ENCODE measurements at regions not wholly inside any gene's neighbourhood (a gene's known extent, or its start where the extent isn't known, plus 50 kb on each side); places are given as distances from the start of the nearest gene placed in this dataset.

DNA sequence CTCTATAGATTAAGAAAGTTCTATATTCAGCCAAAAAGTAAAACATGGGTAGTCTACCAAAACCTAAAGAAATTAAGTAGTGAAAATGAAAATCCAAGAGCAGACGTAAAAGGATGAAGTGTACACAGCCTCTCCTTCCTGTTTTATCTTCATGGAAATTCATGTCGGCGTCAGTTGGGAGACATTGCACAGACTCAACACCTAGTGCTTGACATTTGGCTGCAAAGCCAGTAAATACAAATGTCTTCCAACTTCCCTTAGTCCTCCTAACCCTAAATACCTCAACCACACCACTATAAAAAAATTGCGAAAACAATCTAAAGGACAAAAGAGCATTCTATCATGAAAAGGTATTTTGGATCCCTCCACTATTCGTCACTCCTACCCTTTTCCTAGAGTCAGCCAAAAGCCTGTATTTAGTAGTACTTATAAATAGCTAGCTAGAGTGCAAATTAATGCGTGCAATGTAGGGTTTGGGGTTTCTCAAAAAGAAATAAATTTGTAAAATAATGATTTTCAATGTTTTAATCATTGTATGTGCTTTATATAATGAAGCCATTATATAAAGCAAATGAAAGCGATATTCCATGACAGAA lies 56.4 kb upstream of the TRPC4 start:
- no peaks in the 10 kb centered on the region for H3K36me3 Mint-ChIP-seq (ENCODE audit: unreplicated experiment)
- TF ChIP-seq, protein P1, sequence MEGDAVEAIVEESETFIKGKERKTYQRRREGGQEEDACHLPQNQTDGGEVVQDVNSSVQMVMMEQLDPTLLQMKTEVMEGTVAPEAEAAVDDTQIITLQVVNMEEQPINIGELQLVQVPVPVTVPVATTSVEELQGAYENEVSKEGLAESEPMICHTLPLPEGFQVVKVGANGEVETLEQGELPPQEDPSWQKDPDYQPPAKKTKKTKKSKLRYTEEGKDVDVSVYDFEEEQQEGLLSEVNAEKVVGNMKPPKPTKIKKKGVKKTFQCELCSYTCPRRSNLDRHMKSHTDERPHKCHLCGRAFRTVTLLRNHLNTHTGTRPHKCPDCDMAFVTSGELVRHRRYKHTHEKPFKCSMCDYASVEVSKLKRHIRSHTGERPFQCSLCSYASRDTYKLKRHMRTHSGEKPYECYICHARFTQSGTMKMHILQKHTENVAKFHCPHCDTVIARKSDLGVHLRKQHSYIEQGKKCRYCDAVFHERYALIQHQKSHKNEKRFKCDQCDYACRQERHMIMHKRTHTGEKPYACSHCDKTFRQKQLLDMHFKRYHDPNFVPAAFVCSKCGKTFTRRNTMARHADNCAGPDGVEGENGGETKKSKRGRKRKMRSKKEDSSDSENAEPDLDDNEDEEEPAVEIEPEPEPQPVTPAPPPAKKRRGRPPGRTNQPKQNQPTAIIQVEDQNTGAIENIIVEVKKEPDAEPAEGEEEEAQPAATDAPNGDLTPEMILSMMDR (IDR thresholded peaks at IDR 0.05; ENCODE audit: partially characterized antibody, unreplicated experiment): no peak
- no peaks in the 10 kb centered on the region for H3K9me3 Mint-ChIP-seq (ENCODE audit: unreplicated experiment)
- peaks cover 6% of the 10 kb centered on the region for H3K4me1 Mint-ChIP-seq (ENCODE audit: low read depth, unreplicated experiment)
- H3K4me3 Mint-ChIP-seq (ENCODE audit: unreplicated experiment): no peak overlapping the region
- no peak for DNase-seq
- H3K27me3 Mint-ChIP-seq (ENCODE audit: unreplicated experiment): no peaks in the 10 kb centered on the region
- no peak overlapping the region for H3K27ac Mint-ChIP-seq (ENCODE audit: unreplicated experiment)

DNA sequence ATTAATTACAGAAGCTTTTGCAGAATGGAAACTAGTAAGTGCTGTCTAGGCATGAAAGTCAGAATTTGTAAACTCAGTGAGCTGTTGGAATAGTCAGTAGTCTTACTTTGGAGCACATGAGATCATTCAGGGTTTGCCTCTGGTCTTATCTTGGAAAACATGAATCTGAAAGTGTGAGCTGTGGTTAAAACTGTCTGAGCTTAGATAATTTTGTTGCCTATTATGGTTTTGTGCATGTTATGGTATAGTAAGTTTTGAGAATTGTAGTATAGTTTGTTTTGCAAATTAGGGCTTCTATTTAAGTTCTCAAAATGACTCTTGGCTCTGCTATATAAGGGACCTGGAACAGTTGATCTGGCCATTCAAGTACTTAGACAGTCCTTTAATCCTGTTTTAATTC lies 53.7 kb upstream of the TRPC4 start:
- peaks cover 1% of the 10 kb centered on the region for H3K27me3 Mint-ChIP-seq (ENCODE audit: unreplicated experiment)
- no peak overlapping the region for H3K27ac Mint-ChIP-seq (ENCODE audit: unreplicated experiment)
- no peaks in the 10 kb centered on the region for H3K9me3 Mint-ChIP-seq (ENCODE audit: unreplicated experiment)
- TF ChIP-seq, protein P1 (IDR thresholded peaks at IDR 0.05; ENCODE audit: partially characterized antibody, unreplicated experiment): no peak
- no peaks in the 10 kb centered on the region for H3K4me1 Mint-ChIP-seq (ENCODE audit: low read depth, unreplicated experiment)
- H3K36me3 Mint-ChIP-seq (ENCODE audit: unreplicated experiment): no peaks in the 10 kb centered on the region
- H3K4me3 Mint-ChIP-seq (ENCODE audit: unreplicated experiment): no peak overlapping the region
- no peak for DNase-seq

DNA sequence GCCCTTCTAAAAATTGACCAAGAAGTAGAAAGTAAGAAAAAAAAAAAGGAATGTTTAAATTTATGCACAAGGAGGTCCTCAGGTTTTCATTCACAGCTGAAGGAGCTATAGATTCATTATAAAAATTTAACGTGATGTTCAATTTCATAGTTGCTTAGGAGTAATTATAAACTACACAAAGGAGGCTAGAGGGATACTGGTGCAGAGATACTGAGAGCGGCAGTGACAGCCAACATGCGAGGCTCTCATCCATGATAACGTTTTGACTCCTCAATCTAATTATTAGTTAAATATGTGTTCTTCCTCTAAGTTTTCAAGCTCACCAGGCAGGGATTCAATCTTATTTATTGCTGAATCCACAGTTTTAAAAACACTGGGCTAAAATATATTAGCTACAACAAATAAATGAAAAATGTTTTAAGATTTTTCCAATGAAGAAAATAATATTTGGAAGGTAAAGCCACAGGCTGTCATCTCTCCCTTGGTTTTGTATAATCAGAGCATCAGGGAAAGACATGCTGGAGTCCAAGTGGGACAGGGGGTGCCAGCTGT lies 49.8 kb upstream of the TRPC4 start:
- Mint-ChIP-seq H3K27ac (ENCODE audit: unreplicated experiment) (no peak overlapping the region), H3K9me3 (ENCODE audit: unreplicated experiment) (no peaks in the 10 kb centered on the region), H3K4me1 (ENCODE audit: low read depth, unreplicated experiment) (no peaks in the 10 kb centered on the region), H3K36me3 (ENCODE audit: unreplicated experiment) (no peaks in the 10 kb centered on the region), H3K4me3 (ENCODE audit: unreplicated experiment) (no peak overlapping the region), H3K27me3 (ENCODE audit: unreplicated experiment) (peaks cover 1% of the 10 kb centered on the region)
- DNase-seq: no peak
- TF ChIP-seq, protein P1 (IDR thresholded peaks at IDR 0.05; ENCODE audit: partially characterized antibody, unreplicated experiment): no peak

Measured in glutamatergic neuron (in vitro differentiated cells).